ENCODE measurements at regions not wholly inside any gene's neighbourhood (a gene's known extent, or its start where the extent isn't known, plus 50 kb on each side); places are given as distances from the start of the nearest gene placed in this dataset.

DNA sequence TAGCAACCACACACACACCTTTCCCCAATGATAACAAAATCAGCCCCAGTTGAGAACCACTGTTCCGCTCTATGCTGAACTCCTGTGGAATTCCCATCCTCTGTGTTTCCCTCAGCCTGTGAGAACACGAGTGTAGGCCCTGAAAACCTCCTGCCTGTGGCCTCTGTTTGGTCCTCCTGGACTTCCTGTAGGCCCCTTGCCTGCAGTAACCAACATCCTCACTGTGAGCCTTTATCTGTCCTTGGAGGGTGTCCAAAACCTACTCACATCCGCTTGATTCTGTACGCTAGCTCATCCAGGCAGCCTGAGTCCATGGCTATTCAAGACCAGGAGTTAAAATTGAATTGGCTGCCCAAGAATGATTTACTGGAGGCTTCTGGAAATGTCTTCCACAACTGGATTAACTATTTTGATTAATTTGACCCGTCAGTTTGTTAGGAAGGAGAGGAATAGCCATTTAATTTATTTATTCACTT is 149.8 kb downstream of the AKR1D1 start:
- Histone ChIP-seq H3K27ac (ENCODE audit: insufficient read depth, low read length) (no peak overlapping the region), H3K79me1 (ENCODE audit: low read depth in 1 of 2, low read length in 2 of 2) (no peaks in the 10 kb centered on the region), H3K18ac (ENCODE audit: low read depth, low read length) (no peak overlapping the region), H4K91ac (ENCODE audit: insufficient read depth, low read depth, low read length) (no peak overlapping the region), H3K9me1 (ENCODE audit: insufficient read depth, low read length) (no peaks in the 10 kb centered on the region), H2BK5ac (ENCODE audit: low read depth, low read length, poor library complexity, severe bottlenecking) (no peak overlapping the region), H3K27me3 (ENCODE audit: control insufficient read depth, insufficient read depth, low read length) (no peaks in the 10 kb centered on the region), H3K56ac (ENCODE audit: extremely low read depth, insufficient read depth, low read length) (no peak overlapping the region), H2BK20ac (ENCODE audit: low read depth, low read length) (no peak overlapping the region), H2BK15ac (ENCODE audit: low read depth, low read length) (no peak overlapping the region), H3K4ac (ENCODE audit: low read depth, low read length) (no peak overlapping the region), H4K8ac (ENCODE audit: low read depth in 2 of 2, low read length in 2 of 2) (no peak overlapping the region), H3K4me2 (ENCODE audit: low read depth, low read length) (no peak overlapping the region), H3K23ac (ENCODE audit: low read depth, low read length) (no peak overlapping the region), H2AK9ac (replicated peaks; ENCODE audit: low read depth, low read length, poor library complexity) (no peak overlapping the region), H3K36me3 (ENCODE audit: control insufficient read depth, insufficient read depth, low read length) (no peaks in the 10 kb centered on the region), H3K9ac (ENCODE audit: low read depth, low read length) (no peak overlapping the region), H3K14ac (replicated peaks; ENCODE audit: low read depth, low read length) (no peak overlapping the region), H3K4me1 (ENCODE audit: control insufficient read depth, insufficient read depth, low read length) (no peaks in the 10 kb centered on the region), H4K5ac (ENCODE audit: low read depth, low read length) (no peak overlapping the region), H2AFZ (replicated peaks; ENCODE audit: low read length, poor library complexity) (no peak overlapping the region), H2BK120ac (ENCODE audit: low read depth, low read length) (no peak overlapping the region), H4K20me1 (ENCODE audit: insufficient read depth, low read length) (no peaks in the 10 kb centered on the region), H3K9me3 (ENCODE audit: control insufficient read depth, insufficient read depth, low read length) (peaks cover 15% of the 10 kb centered on the region), H2AK5ac (ENCODE audit: low read depth, low read length) (no peak overlapping the region), H3K4me3 (ENCODE audit: insufficient read depth, low read depth, low read length) (no peak overlapping the region)
- CTCF ChIA-PET = interaction anchor here (1.2 kb wide), 1 partner anchor 45 kb away, joined by 4 read pairs; no protein-coding TSS in a partner anchor
- DNase-seq = no peak
- TF ChIP-seq MAZ (IDR thresholded peaks at IDR 0.05; ENCODE audit: borderline replicate concordance, low read depth, low read length) = no peak
- TF ChIP-seq MXI1 (IDR thresholded peaks at IDR 0.05; ENCODE audit: borderline replicate concordance, low read depth, low read length) = no peak
- no peak for TF ChIP-seq RFX5 (IDR thresholded peaks at IDR 0.05; ENCODE audit: low read depth, low read length)
- no peak for TF ChIP-seq SMC3 (IDR thresholded peaks at IDR 0.05; ENCODE audit: low read depth, low read length)
- no peak for TF ChIP-seq POLR2A (IDR thresholded peaks at IDR 0.05; ENCODE audit: low read depth, low read length)
- TF ChIP-seq MAFK (IDR thresholded peaks at IDR 0.05; ENCODE audit: low read depth, low read length) = no peak
- TF ChIP-seq NFE2L2 (IDR thresholded peaks at IDR 0.05; ENCODE audit: low read depth, low read length) = no peak
- no TSS peak for BruUV-seq (replicated peaks)
- ATAC-seq (ENCODE audit: low read depth) = no peak
- intact Hi-C loops (cut with micrococcal nuclease) = no loop called here
- in situ Hi-C loops (cut with MboI; ENCODE audit: low sequenced_read_pairs) = no loop called here
- WGBS, 2 experiments (ENCODE audit: extremely low coverage in 2 of 2, insufficient read length in 1 of 2) = 39% methylated on average over 2 of the region's 5 CpGs; no CpG with 5 or more reads in 1 of the 2 experiments
- POLR2A ChIA-PET (ENCODE audit: unreplicated experiment) = no interaction called here
- dilution Hi-C loops (cut with HindIII; ENCODE audit: low sequenced_read_pairs, unreplicated experiment) = no loop called here

Data from IMR-90 (cell line).